HG03039 (cell line): ENCODE measurements at regions not wholly inside any gene's neighbourhood (a gene's known extent, or its start where the extent isn't known, plus 50 kb on each side); places are given as distances from the start of the nearest gene placed in this dataset.
"Not testable (repeated sequence)": the region's sequence is repeated elsewhere in the genome, so short reads cannot be mapped to it uniquely, and the experiment has no call there.

ENCODE experiments used
- ATAC-seq: cut with Tn5 transposase; IDR thresholded peaks from one replicate; pipeline ENCODE4 v1.9.1; 2021; ENCODE audit warnings: mild to moderate bottlenecking, moderate library complexity; ENCODE audit not compliant: unreplicated experiment

DNA sequence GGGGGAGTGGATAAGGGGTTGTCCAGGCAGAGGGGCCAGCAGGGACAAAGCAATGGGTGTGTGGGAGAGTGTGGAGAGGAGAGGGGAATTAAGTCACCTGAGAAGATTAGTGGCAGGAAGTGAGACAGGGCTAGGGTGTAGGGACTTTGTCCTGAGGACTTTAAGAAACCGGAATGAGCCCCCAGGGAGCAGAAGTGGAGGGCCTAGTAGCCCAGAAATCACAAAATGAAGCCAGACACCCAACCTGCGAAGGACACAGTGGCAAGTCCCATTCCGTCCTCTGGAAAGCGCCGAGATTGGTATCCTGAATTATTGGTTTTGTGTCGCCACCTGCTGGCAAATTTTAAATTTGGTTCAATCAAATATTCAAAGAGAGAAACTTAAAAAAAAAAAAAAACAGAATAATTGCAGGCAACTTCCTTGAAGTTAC, 78.0 kb upstream of the SLC25A36 start:
- no peak for ATAC-seq

DNA sequence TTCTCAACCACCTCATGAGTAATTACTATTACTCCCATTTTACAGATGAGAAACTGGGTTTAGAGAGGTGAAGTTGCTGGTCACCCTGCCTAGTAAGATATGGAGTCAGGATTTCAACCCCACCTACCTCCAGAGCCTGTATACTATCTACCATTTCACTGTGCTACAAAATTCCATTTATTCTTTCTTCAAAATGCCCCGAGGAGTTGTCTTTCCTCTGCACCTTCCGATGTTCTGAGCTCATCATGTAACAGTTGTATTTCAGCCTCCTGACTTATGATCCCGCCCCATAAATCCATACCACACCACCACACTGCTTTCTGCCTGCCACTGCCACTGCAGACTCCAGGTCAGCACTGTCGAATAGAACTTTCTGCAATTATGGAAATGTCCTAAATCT, 71.3 kb upstream of the SLC25A36 start:
- no peak for ATAC-seq

DNA sequence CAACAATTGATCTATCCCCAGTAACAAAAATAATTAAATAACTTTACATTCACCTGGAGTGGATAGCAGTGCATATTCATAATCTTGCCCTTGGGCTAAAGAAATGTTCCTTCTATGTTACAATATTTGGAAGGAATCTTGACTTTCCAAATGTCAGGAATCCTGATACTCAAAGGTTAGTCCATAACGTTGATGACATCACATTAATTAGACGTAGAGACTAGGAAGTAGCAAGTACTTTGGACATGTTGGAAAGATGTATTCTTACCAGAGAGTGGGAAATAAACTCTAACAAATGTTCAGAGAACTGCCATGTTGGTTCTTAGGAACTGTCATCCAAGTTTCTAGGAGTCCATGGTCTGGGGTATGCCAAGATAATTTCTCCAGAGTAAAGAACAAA, 70.6 kb upstream of the SLC25A36 start:
- no peak for ATAC-seq

DNA sequence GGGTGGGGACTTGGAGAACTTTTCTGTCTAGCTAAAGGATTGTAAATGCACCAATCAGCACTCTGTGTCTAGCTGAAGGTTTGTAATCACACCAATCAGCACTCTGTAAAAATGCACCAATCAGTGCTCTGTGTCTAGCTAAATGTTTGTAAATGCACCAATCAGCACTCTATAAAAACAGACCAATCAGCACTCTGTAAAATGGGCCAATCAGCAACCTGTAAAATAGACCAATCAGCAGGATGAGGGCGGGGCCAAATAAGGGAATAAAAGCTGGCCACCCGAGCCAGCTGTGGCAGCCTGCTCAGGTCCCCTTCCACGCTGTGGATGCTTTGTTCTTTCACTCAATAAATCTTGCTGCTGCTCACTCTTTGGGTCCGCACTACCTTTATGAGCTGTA, 69.5 kb upstream of the SLC25A36 start:
- ATAC-seq = not testable (repeated sequence)

DNA sequence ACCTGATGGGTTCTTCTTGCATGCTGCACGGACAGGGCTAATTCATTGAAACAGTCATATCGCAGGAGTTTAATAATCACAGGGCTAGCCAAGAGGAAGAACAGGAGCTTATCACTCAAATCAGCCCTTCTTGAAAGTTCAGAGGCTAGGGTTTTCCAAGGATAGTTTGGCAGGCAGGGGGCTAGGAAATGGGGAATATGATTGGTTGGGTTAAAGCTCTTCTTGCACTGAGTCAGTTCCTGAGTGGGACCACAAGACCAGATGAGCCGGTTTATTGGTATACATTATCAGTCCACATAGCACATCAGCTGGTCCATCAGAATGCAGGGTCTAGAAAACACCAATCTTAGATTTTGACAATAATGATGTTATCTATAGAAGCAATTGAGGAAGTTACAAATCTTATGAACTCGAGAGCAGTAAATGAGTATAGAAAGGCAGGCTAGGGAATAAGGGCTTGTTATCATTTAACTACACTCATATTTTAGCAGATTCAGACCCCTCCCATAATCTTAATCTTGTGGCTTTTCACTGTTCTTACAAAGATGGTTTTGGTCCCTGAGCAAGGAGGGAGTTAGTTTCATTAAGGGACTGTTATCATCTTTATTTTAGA, 58.1 kb upstream of the SLC25A36 start:
- no peak for ATAC-seq

DNA sequence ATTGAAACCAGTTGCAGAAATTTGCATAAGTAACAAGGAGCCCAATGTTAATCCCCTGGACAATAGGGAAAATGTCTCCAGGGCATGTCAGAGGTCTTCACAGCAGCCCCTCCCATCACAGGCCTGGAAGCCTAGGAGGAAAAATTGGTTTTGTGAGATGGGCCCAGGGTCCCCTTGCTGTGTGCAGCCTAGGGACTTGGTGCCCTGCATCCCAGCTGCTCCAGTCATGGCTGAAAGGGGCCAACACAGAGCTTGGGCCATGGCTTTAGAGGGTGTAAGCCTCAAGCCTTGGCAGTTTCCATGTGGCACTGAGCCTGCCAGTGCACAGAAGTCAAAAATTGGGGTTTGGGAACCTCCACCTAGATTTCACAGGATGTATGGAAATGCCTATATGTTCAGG, 55.9 kb upstream of the SLC25A36 start:
- not testable (repeated sequence) for ATAC-seq
